GM12872 (cell line): ENCODE measurements at regions not wholly inside any gene's neighbourhood (a gene's known extent, or its start where the extent isn't known, plus 50 kb on each side); places are given as distances from the start of the nearest gene placed in this dataset.

Source experiments
- CTCF ChIP-seq: IDR thresholded peaks from 3 replicates; pipeline ENCODE4 v1.5.1; 2011; ENCODE audit warnings: low read depth, mild to moderate bottlenecking, low read length, moderate library complexity; ENCODE audit not compliant: insufficient read depth

- TF ChIP-seq CTCF, result no peak
These were observed 1072.8 kb upstream of the PABPC4L start for GRCh38 chr4:135274416-135274815.

- no peak for TF ChIP-seq CTCF
These were observed 1067.7 kb upstream of the PABPC4L start for GRCh38 chr4:135269125-135269890.

- no peak for TF ChIP-seq CTCF
These were observed 1066.8 kb upstream of the PABPC4L start for GRCh38 chr4:135268369-135268768.

- no peak for TF ChIP-seq CTCF
These were observed 1065.7 kb upstream of the PABPC4L start for GRCh38 chr4:135267148-135267865.

GRCh38 chr4:135256111-135256510 lies 1054.5 kb upstream of the PABPC4L start:
- TF ChIP-seq CTCF, result no peak

GRCh38 chr4:135250040-135250439 lies 1048.5 kb upstream of the PABPC4L start:
- TF ChIP-seq CTCF, result no peak

- no peak for TF ChIP-seq CTCF
These were observed 1047.4 kb upstream of the PABPC4L start for GRCh38 chr4:135249024-135249423.
